HepG2 (cell line): ENCODE measurements at regions not wholly inside any gene's neighbourhood (a gene's known extent, or its start where the extent isn't known, plus 50 kb on each side); places are given as distances from the start of the nearest gene placed in this dataset.
A peak's percentile ranks its signal among the peaks of the same experiment; 100 is the strongest.

Experiments used
- CHD2 ChIP-seq: IDR thresholded peaks from 2 replicates; pipeline ENCODE4 v1.6.1; 2011; ENCODE audit warnings: low read depth, low read length, improper control_type of control experiment
- EP300 ChIP-seq, 3 experiments: sonication (generic) in 1 of 3; formaldehyde crosslinking in 1 of 3; IDR thresholded peaks; 2 replicates each; pipeline versions ENCODE4 v1.5.1 to v1.6.1; 2011 to 2020; ENCODE audit warnings: low read depth in 2 of 3, low read length in 2 of 3, borderline replicate concordance in 1 of 3, improper control_type of control experiment in 1 of 3, mild to moderate bottlenecking in 1 of 3, missing genetic modification reagents in 1 of 3, moderate library complexity in 1 of 3
- GRHL1 ChIP-seq: sonication (generic); formaldehyde crosslinking; conservative IDR thresholded peaks from 2 replicates; pipeline ENCODE4 v1.8.0; 2022; ENCODE audit warnings: missing genetic modification reagents
- HMGXB3 ChIP-seq: sonication (generic); formaldehyde crosslinking; IDR thresholded peaks from 2 replicates; pipeline ENCODE4 v1.4.0; 2020; ENCODE audit warnings: missing genetic modification reagents, borderline replicate concordance
- KLF11 ChIP-seq: IDR thresholded peaks from 2 replicates; pipeline ENCODE4 v1.6.1; 2016; ENCODE audit warnings: missing compliant biosample characterization
- MAX ChIP-seq: IDR thresholded peaks from 2 replicates; pipeline ENCODE4 v1.6.1; 2012; ENCODE audit warnings: inconsistent platforms
- MXD1 ChIP-seq: sonication (generic); formaldehyde crosslinking; IDR thresholded peaks from 2 replicates; pipeline ENCODE4 v1.4.0; 2020; ENCODE audit warnings: mild to moderate bottlenecking, missing genetic modification reagents
- MYC ChIP-seq: sonication (generic); formaldehyde crosslinking; IDR thresholded peaks from 2 replicates; pipeline ENCODE4 v1.9.0; 2021; ENCODE audit warnings: missing genetic modification reagents, borderline replicate concordance
- NPAS2 ChIP-seq: sonication (generic); formaldehyde crosslinking; IDR thresholded peaks from 2 replicates; pipeline ENCODE4 v1.8.0; 2022; ENCODE audit warnings: mild to moderate bottlenecking, missing genetic modification reagents, borderline replicate concordance
- SALL2 ChIP-seq: sonication (generic); formaldehyde crosslinking; IDR thresholded peaks from 2 replicates; pipeline ENCODE4 v1.8.1; 2023; ENCODE audit warnings: mild to moderate bottlenecking, missing genetic modification reagents, inconsistent platforms
- SMAD3 ChIP-seq: sonication (generic); formaldehyde crosslinking; IDR thresholded peaks from 2 replicates; pipeline ENCODE4 v1.4.0; 2020; ENCODE audit warnings: missing genetic modification reagents
- SSRP1 ChIP-seq: IDR thresholded peaks from 2 replicates; pipeline ENCODE4 v1.6.1; 2016; ENCODE audit warnings: control low read depth
- TFE3 ChIP-seq: IDR thresholded peaks from 2 replicates; pipeline ENCODE4 v1.6.1; 2016
- THAP9 ChIP-seq: sonication (generic); formaldehyde crosslinking; IDR thresholded peaks from 2 replicates; pipeline ENCODE4; 2020; ENCODE audit warnings: missing genetic modification reagents, mild to moderate bottlenecking, borderline replicate concordance
- ZFY ChIP-seq: sonication (generic); formaldehyde crosslinking; IDR thresholded peaks from 2 replicates; pipeline ENCODE4 v1.4.0; 2020; ENCODE audit warnings: missing genetic modification reagents
- ZNF644 ChIP-seq: IDR thresholded peaks from 2 replicates; pipeline ENCODE4 v1.6.1; 2016; ENCODE audit warnings: low read depth
- ZNF703 ChIP-seq: sonication (generic); formaldehyde crosslinking; IDR thresholded peaks from 2 replicates; pipeline ENCODE4 v1.5.1; 2020; ENCODE audit warnings: missing genetic modification reagents, mild to moderate bottlenecking, moderate library complexity, borderline replicate concordance

- TF ChIP-seq THAP9 (CRISPR knock-in tag), result peak; percentile 82
- peak; percentile 23; the same call in 1 of the 2 replicates for TF ChIP-seq MXD1 (CRISPR knock-in tag)
- no peak for TF ChIP-seq HMGXB3
- peak; percentile 83 for TF ChIP-seq MAX
- peak; percentile 92; the same call in 1 of the 2 replicates for TF ChIP-seq KLF11 (CRISPR knock-in tag)
- 0 out of 2 replicates have a peak, but pooled peaks have one; percentile 19 for TF ChIP-seq TFE3 (CRISPR knock-in tag)
- no peak; the same call in 1 of the 2 replicates for TF ChIP-seq SALL2 (CRISPR knock-in tag)
- peak; percentile 74 for TF ChIP-seq ZFY (CRISPR knock-in tag)
- TF ChIP-seq SSRP1 (CRISPR knock-in tag), result no peak
- peak; percentile 91 for TF ChIP-seq MYC (CRISPR knock-in tag)
- no peak for TF ChIP-seq GRHL1 (CRISPR knock-in tag)
- TF ChIP-seq SMAD3 (CRISPR knock-in tag), result peak; percentile 89
- TF ChIP-seq ZNF703 (CRISPR knock-in tag), result 0 out of 2 replicates have a peak, but pooled peaks have one; percentile 22
- TF ChIP-seq EP300 (IDR thresholded peaks at IDR 0.05; ENCODE audit: low read depth in 2 of 2, low read length in 2 of 2), result peak; percentile 84
- TF ChIP-seq EP300 (CRISPR knock-in tag; IDR thresholded peaks at IDR 0.05; ENCODE audit: borderline replicate concordance), result peak; percentile 41; the same call in 1 of the 2 replicates
- no peak for TF ChIP-seq CHD2
- no peak for TF ChIP-seq NPAS2
- TF ChIP-seq ZNF644, result peak; percentile 58
These were observed 61.7 kb upstream of the PSD2 start (continued) for GRCh38 chr5:139733698-139734538.
